ENCODE measurements at regions not wholly inside any gene's neighbourhood (a gene's known extent, or its start where the extent isn't known, plus 50 kb on each side); places are given as distances from the start of the nearest gene placed in this dataset.

GRCh38 chr7:136067277-136067676 is 90.1 kb upstream of the MTPN start:
- POLR2A ChIA-PET (ENCODE audit: partially characterized antibody): no interaction called here
- no peaks in the 10 kb centered on the region for H3K36me3 ChIP-seq (ENCODE audit: control insufficient read depth in 2 of 4, insufficient read depth in 4 of 4, low read length in 3 of 4)
- no peak overlapping the region for H3K9ac ChIP-seq (replicated peaks in 1 of 4; ENCODE audit: extremely low read depth in 1 of 4, low read depth in 3 of 4, low read length in 3 of 4)
- H3K4me1 ChIP-seq (replicated peaks in 1 of 4; ENCODE audit: control insufficient read depth in 3 of 4, insufficient read depth in 4 of 4, low read length in 3 of 4): no peaks in the 10 kb centered on the region; a peak in 1 of 7 replicates
- H4K91ac ChIP-seq (replicated peaks; ENCODE audit: insufficient read length, low read length): no peak overlapping the region
- no peak overlapping the region for H3K4me2 ChIP-seq (ENCODE audit: insufficient read depth in 1 of 2, low read depth in 2 of 2, low read length in 2 of 2)
- H2BK5ac ChIP-seq (ENCODE audit: low read depth, low read length): no peak overlapping the region
- H2BK20ac ChIP-seq (ENCODE audit: low read length): no peak overlapping the region
- H3K4ac ChIP-seq (replicated peaks; ENCODE audit: insufficient read length, low read depth, low read length): no peak overlapping the region
- no peak overlapping the region for H3K18ac ChIP-seq (ENCODE audit: extremely low read depth, low read length)
- H2AFZ ChIP-seq (ENCODE audit: low read length): no peak overlapping the region
- H2BK120ac ChIP-seq (replicated peaks; ENCODE audit: low read depth, low read length): no peak overlapping the region
- no peaks in the 10 kb centered on the region for H3K23me2 ChIP-seq (ENCODE audit: low read depth, low read length)
- no peak overlapping the region for H3K14ac ChIP-seq (ENCODE audit: insufficient read length)
- no peak for TF ChIP-seq TEAD4 (IDR thresholded peaks at IDR 0.05; ENCODE audit: low read depth, low read length)
- TF ChIP-seq FOSL1 (IDR thresholded peaks at IDR 0.05; ENCODE audit: insufficient read depth, low read depth, low read length): no peak
- TF ChIP-seq HDAC6 (IDR thresholded peaks at IDR 0.05; ENCODE audit: low read depth, low read length): no peak
- TF ChIP-seq CTBP2 (IDR thresholded peaks at IDR 0.05; ENCODE audit: borderline replicate concordance, insufficient read depth, insufficient read length, low read length): no peak
- TF ChIP-seq ATF3 (IDR thresholded peaks at IDR 0.05; ENCODE audit: insufficient read depth, low read depth, low read length): no peak
- no peak for TF ChIP-seq PHF8 (conservative IDR thresholded peaks at IDR 0.05; ENCODE audit: low read depth, low read length)
- TF ChIP-seq TAF1 (IDR thresholded peaks at IDR 0.05; ENCODE audit: low read depth, low read length): no peak
- no peak for TF ChIP-seq TCF12 (IDR thresholded peaks at IDR 0.05; ENCODE audit: low read depth, low read length)
- no peak for TF ChIP-seq RFX5 (IDR thresholded peaks at IDR 0.05; ENCODE audit: borderline replicate concordance, low read depth, low read length)
- TF ChIP-seq RXRA (IDR thresholded peaks at IDR 0.05; ENCODE audit: insufficient read depth, low read depth, low read length): no peak
- no peak for TF ChIP-seq JUND (IDR thresholded peaks at IDR 0.05; ENCODE audit: low read length)
- no peak for TF ChIP-seq KDM4A (IDR thresholded peaks at IDR 0.05; ENCODE audit: low read depth, low read length, severe bottlenecking)
- no peak overlapping the region for H2AK5ac ChIP-seq (ENCODE audit: low read depth, low read length)
- no peak overlapping the region for H3K27ac ChIP-seq (ENCODE audit: low read depth, low read length)
- 87% methylated on average over 1 of the region's 1 CpG; no CpG with 5 or more reads in 1 of the 2 experiments for WGBS, 2 experiments (ENCODE audit: extremely low coverage in 1 of 2, insufficient coverage in 1 of 2, insufficient read length in 1 of 2, insufficient replicate concordance in 2 of 2, low coverage in 1 of 2, low lambda C conversion rate in 2 of 2, missing lambda C conversion rate in 1 of 2)
- no peaks in the 10 kb centered on the region for H3K9me3 ChIP-seq (ENCODE audit: insufficient read depth in 2 of 2, low read depth in 1 of 2, low read length in 1 of 2)
- no peak overlapping the region for H3K4me3 ChIP-seq (ENCODE audit: extremely low read depth in 1 of 4, insufficient read depth in 2 of 4, low read depth in 3 of 4, low read length in 4 of 4)
- no peak overlapping the region for H2BK12ac ChIP-seq (ENCODE audit: low read depth, low read length)
- no peak overlapping the region for H3K56ac ChIP-seq (replicated peaks; ENCODE audit: insufficient read length, low read depth, low read length)
- no peak overlapping the region for H3K23ac ChIP-seq (ENCODE audit: insufficient read length)
- no peak overlapping the region for H4K5ac ChIP-seq (ENCODE audit: insufficient read length, low read depth, low read length)
- no peaks in the 10 kb centered on the region for H3K79me1 ChIP-seq (ENCODE audit: low read depth, low read length)
- FAIRE-seq: no peak
- no peak for DNase-seq (ENCODE audit: low read depth in 1 of 2, low spot score in 2 of 2)
- H4K8ac ChIP-seq (ENCODE audit: extremely low read depth, insufficient read depth, low read length): no peak overlapping the region
- no peaks in the 10 kb centered on the region for H3K79me2 ChIP-seq (ENCODE audit: control insufficient read depth in 1 of 2, insufficient read depth in 2 of 2, low read length in 2 of 2)
- CTCF ChIA-PET (ENCODE audit: partially characterized antibody): no interaction called here
- H3K27me3 ChIP-seq (replicated peaks in 1 of 4; ENCODE audit: control insufficient read depth in 3 of 4, extremely low read depth in 1 of 4, insufficient read depth in 3 of 4, low read length in 3 of 4): no peaks in the 10 kb centered on the region
- H4K20me1 ChIP-seq (replicated peaks in 1 of 2; ENCODE audit: control insufficient read depth in 1 of 2, insufficient read depth in 2 of 2, low read length in 2 of 2): no peaks in the 10 kb centered on the region
- H2BK15ac ChIP-seq (ENCODE audit: low read length): no peak overlapping the region
